ENCODE measurements at regions not wholly inside any gene's neighbourhood (a gene's known extent, or its start where the extent isn't known, plus 50 kb on each side); places are given as distances from the start of the nearest gene placed in this dataset.

DNA sequence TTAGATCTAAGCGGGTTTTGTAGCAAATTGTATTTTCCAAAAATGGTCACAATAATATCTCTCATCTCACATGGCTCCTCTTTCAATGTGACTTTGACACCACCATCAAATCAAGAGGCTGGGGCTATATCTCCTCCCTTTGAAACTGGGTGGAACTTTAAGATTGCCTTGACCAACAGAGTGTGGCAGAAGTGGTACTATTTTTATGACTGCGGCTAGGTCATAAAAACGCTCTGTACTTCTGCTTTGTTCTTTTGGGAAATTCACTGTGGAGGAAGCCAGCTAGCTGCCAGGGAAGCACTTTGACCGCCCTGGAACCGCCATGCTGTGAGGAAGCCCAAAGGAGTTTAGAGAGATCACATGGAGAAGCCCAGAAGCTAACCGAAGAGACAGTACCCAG lies 50.7 kb upstream of the ACOT11 start:
- DNase-seq (ENCODE audit: low read depth, low spot score): no peak

DNA sequence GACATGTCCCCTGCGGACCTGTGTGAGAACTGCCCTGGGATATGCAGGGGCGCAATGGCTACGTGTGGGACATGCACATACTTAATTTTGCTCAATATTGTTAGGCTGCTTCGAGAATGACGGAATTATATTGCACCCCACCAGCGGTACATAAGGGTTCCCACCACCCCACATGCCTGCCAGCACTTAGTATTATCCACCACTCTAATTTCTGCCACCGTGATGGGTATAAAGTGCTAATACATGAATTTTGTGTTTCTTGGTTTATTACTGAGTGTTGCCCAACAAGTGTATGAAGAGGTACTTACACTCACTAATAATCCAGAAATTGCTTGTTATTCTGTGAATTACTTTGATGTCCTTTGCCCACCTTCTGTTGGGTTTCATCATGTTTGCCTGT lies 52.1 kb upstream of the ACOT11 start:
- DNase-seq (ENCODE audit: low read depth, low spot score): no peak

GRCh38 chr1:54493608-54494007 lies 54.4 kb upstream of the ACOT11 start:
- DNase-seq (ENCODE audit: low read depth, low spot score): no peak

DNA sequence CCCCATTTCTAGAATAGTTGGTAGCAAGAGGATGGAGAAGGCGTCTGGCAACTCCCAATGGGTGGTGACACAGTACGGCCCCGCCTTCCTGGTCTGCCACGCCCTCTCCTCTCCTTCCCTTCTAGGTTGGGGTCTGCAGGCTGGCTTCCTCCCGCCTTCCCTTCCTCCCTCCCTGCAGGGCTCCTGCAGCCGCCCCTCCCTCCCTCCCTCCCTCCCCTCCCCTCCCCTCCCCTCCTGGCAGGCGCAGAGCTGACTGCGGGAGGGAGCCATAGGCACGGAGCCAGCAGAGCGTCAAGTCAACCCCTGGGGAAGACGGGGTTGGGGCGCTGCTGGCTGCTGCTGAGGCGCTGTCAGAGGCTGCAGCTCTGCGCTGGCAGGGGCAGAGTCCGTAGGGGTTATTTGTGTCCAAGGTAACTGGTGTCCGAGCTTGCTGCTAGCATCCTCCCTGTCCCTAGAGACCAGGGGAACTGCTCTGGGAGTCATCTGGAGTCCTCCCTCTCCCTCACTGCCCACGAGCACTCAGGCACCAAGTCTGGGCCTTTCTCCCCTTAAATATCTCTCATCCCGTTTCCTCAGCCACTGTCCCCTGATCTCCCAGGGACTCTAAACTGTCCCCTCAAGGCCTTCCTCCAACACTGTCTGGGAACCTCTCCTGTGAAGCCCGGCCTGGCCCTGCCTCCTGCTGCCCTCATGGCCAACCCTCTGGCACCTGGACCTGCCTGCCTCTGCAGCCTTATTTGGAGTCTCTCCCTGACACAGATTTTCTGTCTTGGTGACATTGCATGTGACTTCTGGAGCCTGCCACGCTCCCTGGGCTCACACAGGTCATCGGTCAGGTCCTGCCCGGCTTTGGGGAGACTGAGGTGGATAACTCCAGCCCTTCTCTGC lies 57.4 kb upstream of the ACOT11 start:
- DNase-seq (ENCODE audit: low read depth, low spot score): peak; percentile 30

DNA sequence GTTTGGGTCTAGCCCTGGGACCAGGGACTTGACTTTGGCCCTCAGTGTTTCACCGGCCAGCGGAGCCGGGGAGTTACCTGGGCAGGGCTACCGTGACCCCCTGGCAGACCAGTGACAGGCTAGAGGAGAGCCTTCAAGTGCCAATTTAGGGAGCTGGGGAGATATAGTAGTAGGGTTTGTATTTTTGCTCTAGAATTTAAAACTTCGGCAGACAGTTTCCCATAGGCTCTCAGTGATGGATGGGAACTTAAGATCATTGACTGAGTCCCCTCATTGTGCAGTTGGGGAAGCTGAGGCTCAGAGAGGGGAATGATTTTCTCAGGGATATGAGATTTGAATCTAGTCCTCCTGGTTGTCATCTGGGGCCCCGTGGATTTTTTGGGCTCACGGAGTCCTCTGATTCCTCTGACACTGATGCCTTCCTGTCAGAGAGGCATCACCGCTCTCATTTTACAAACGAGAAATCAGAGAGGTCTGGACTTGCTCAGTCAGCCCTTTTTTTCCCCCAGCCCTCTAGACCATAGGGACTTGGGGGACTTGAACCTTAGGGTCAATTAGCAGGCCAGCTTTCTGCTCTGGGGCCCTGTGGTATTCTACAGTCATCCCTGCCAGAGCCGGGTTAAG lies 58.3 kb upstream of the ACOT11 start:
- DNase-seq (ENCODE audit: low read depth, low spot score): no peak

DNA sequence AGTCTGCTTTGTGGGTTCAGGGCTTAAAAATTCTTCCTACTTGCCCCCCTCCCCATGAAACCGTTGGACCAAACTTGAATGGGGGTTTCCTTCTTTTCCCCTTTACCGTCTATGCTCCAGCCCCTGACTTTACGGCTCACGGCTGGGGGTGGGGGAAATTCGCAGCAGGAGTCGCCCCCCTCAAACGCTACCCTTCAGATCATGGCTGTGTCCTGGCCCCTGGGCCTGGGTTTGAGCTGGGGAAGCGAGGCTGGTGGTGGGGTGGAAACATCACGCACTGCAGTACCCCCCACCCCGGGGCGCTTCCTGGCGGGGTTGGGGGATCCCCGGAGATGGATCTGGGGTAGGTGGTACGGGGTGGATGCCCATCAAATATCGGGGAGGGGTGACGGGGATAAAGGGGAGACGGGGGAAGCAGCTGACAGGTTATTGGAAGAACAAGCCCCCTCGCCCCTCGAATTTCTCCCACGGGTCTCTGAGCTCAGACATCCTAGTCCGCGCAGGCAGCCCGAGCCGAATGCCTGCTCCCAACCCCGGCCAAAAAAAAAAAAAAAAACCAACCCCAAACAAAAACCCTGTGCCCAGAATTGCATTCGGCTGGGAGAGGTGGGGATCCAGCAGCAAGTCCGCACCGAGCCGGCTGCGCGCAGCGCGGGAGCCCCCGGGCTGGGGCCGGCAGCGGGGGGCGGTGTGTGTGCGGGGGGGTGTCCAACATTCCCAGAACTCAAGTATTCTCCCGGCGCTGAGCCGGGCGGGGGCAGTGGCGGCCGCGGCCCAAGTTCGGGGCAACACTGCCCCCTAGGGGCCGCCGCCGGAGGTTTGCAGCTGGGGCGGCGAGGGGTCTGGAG lies 59.0 kb upstream of the ACOT11 start:
- DNase-seq (ENCODE audit: low read depth, low spot score): peak; percentile 91

DNA sequence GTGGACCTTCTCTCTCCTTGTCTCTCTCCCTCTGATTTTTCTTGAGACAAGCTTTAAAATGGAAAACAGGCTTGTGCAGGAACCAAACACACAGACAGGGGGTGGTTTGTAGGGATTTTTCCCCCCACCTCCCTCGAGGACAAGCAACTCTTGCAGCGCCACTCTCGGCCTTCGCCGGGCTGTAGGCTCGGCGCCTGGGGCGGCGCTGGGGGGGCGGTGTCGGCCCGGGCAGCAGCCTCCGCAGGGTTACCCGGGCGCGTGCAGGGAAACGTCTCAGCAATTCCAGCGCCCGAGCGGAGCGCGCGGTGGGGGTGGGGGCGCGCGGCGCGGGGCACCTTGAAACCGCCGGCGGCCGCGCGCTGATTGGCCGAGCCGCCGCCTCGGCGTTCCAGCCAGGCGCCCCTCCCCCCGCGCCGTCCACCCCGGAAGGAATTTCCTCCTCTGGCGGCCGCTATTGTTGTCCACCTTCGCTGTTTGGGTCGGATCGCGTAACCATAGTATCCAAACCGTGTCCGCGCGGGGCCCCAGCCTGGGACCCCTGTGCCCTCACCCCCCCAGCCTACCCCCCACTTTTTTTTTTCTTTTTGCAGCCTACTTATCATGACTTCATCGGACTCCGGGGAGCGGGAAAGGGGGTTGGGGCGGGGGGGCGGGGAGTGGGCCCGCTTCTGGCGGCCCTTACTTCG lies 59.8 kb upstream of the ACOT11 start:
- DNase-seq (ENCODE audit: low read depth, low spot score): peak; percentile 98

- peak; percentile 51 for DNase-seq (ENCODE audit: low read depth, low spot score)
Measured at GRCh38 chr1:54487571-54488050, 60.4 kb upstream of the ACOT11 start.

DNA sequence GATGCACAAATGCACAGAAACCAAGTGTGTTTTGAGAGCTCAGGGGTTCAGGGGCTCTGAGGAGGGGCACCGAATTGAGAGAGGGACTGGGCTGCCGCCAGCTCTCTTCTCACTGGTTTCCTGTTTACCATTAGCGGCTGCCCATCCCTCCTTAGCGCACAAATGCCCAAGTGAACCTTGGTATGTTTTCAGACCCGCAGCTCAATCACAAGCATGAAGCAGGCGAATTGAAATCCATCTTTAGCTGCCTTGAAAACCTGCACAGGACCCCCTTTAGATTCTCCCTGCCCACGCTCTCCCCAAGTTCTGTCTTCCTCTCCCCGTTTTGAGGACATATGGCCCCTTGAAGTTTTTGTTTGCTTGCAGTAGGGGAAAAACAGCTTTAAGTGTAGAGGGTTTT lies 61.1 kb upstream of the ACOT11 start:
- peak; percentile 30 for DNase-seq (ENCODE audit: low read depth, low spot score)

- no peak for DNase-seq (ENCODE audit: low read depth, low spot score)
Measured at GRCh38 chr1:54485416-54485815, 62.6 kb upstream of the ACOT11 start.

DNA sequence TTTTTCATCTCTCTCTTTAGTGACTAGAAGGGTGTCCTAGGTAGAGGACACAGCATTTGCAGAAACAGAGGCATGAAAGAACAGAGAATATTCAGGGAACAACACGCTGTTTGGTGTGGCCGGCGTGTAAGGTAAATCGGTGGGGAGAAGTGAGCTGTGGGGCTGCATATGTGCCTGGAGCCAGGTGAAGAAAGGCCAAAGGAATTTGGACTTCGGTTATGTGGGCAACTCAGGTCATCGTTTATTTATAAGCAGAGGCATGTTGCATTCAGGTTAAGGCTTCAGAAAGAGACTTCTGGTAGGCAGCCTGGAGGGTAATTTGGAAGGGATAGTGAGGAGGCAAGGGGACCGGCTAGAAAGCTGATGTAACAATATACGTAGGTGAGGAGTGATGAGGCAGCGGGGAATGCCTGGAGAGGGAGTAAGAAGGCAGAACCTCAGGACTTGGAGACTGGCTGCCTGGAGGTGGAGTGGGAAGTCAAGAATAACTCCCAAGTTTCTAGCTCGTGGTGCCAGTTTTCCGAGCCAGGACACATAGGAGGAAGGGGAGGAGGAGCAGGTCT lies 64.1 kb upstream of the ACOT11 start:
- DNase-seq (ENCODE audit: low read depth, low spot score): no peak

- DNase-seq (ENCODE audit: low read depth, low spot score): no peak
Measured at GRCh38 chr1:54481201-54481884, 66.7 kb upstream of the ACOT11 start.

GRCh38 chr1:54480525-54480848 lies 67.5 kb upstream of the ACOT11 start:
- no peak for DNase-seq (ENCODE audit: low read depth, low spot score)

DNA sequence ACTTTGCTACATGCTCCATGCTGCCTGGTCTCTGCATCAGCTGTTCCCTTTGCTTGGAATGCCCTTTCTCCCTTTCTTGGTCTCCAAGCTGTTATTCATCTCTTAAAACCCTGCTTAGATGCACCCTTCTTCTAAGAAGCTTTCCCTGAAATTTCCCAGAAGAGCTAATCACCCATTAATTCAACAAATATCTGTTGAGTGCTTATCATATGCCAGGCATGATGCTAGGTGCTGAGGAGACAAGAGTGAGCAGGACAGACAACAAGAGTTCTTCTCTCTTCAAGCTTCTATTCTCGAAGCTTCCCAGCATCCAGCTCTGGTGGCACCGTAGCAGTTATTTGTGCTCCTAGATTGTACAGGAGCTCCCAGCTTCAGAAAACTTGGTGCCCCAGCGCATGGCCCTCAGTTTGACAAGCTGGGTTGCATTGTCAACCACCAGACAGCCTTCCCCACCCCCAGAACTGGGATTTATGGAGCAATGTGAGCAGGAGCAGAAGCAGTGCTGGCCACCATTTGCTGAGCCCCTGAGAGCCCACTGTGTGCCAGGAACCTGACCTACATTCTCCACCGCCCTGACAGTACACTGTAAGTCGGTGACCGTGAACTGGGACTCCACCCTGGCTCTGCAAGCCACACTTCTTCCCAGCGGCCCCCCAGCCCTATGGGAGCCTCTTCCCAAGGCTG lies 68.0 kb upstream of the ACOT11 start:
- DNase-seq (ENCODE audit: low read depth, low spot score): no peak

DNA sequence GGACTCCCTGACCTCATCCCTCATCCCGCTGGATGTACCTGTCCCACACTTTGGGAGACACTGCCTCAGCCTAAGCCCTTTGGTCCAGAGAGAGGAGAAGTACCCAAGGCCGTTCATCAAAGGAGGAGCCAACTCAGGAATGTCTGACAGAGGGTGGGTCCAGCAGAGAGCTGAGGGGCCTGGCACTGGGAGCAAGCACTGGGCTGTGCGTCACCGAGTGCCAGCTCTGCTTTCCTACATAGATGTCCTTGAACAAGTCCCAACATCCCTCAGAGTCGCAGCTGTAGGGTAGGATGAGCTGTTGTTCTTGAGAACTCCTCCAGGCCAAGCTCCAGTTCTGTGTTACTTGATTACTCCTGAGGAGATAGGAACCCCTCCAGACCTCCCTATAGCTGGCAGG lies 68.8 kb upstream of the ACOT11 start:
- DNase-seq (ENCODE audit: low read depth, low spot score): no peak

- no peak for DNase-seq (ENCODE audit: low read depth, low spot score)
Measured at GRCh38 chr1:54477153-54477561, 70.9 kb upstream of the ACOT11 start.

DNA sequence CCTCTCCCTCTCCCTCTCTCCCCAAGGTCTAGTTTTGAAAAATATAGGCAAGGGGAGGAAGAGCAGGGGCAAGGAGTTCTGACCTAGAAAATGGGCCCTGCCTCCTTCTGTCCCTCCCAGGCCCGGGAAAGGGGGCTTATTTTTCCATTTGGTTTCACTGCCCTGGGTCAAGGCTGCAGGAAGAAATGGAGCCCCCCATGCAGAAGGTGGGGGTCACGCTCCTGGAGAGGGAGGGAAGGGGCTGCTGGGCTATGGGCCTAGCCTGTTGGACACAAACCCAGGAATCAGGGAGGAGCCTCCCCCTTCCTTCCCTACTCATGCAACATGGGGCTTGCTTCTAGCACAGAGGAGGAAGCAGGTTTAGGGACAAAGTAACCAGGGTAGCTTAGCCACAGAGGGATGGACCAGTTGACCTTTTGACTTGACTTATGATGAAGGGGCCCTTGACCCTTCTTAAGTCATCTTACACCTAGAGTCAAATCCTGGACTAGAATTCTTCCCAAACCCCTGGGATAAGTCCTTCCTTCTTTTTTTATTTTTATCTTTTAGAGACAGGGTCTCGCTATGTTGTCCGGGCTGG lies 70.4 kb upstream of the SSBP3 start:
- no peak for DNase-seq (ENCODE audit: low read depth, low spot score)

GRCh38 chr1:54475946-54476516 lies 69.8 kb upstream of the SSBP3 start:
- DNase-seq (ENCODE audit: low read depth, low spot score): no peak

DNA sequence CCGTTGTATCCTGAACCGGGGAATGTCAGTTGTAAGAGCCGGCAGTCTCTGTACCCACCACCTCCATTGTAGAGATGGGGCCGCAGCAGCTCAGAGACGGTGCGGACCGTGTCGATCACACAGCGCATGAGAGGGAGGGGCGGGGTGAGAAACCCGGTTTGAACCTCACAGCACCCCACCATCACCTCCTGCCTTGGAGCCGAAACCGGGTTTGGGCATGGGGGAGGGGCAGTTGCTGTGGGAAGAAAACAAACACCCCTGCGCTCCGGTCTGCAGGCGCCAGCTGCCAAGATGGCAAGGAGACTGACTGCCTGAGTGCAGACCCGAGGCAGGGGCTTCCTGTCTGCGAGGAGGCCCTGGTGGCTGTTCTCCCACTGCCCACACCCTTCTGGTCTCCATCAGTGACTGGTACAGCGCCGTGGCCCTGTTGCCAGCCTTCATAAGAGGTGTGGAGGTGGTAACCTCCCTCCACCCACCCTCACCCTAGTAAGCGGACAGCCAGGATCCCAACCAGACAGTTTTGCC lies 69.2 kb upstream of the SSBP3 start:
- no peak for DNase-seq (ENCODE audit: low read depth, low spot score)

Data from astrocyte of the hippocampus (primary cell).